Right lobe of liver (tissue), 6 donors: ENCODE measurements at regions not wholly inside any gene's neighbourhood (a gene's known extent, or its start where the extent isn't known, plus 50 kb on each side); places are given as distances from the start of the nearest gene placed in this dataset.
A peak's percentile ranks its signal among the peaks of the same experiment; 100 is the strongest.

Experiments
- ATAC-seq, 4 donors: fragments of 200-7000 bp; cut with Tn5 transposase; one replicate each; pipeline ENCODE4 v1.9.1; 2020; ENCODE audit warnings: mild to moderate bottlenecking in 4 of 4, moderate library complexity in 4 of 4
- DNase-seq, 3 donors: peaks; one replicate each; pipeline ENCODE4 v3.0.0-alpha.2; 2020
- H3K27ac ChIP-seq, 3 donors: fragments of 200-600 bp; one replicate each; pipeline ENCODE4 v1.8.0; 2022
- H3K27me3 ChIP-seq, 2 donors: fragments of 200-600 bp; one replicate each; pipeline ENCODE4 v1.8.0; 2022
- H3K36me3 ChIP-seq, 4 donors: fragments of 200-600 bp; sonication (generic) in 1 of 4; one replicate each; pipeline versions ENCODE4 v1.5.1 to v1.8.0; 2017 to 2022; ENCODE audit warnings: control low read depth in 1 of 4
- H3K4me1 ChIP-seq, 4 donors: fragments of 200-600 bp; sonication (generic) in 1 of 4; one replicate each; pipeline versions ENCODE4 v1.5.1 to v1.8.0; 2017 to 2022; ENCODE audit warnings: control low read depth in 1 of 4
- H3K4me3 ChIP-seq, 3 donors: fragments of 200-600 bp; one replicate each; pipeline ENCODE4 v1.8.0; 2022
- H3K9me3 ChIP-seq, 4 donors: fragments of 200-600 bp; sonication (generic) in 1 of 4; one replicate each; pipeline versions ENCODE4 v1.5.1 to v1.8.0; 2017 to 2022; ENCODE audit warnings: control low read depth in 1 of 4
- CTCF ChIP-seq, 4 donors: fragments of 200-600 bp in 3 of 4; fragments of 450-650 bp in 1 of 4; IDR thresholded peaks; one replicate each; pipeline versions ENCODE4 v1.5.1 to v1.8.0; 2016 to 2022; ENCODE audit warnings: antibody characterized with exemption in 4 of 4, mild to moderate bottlenecking in 2 of 4
- POLR2A ChIP-seq: fragments of 450-650 bp; IDR thresholded peaks from one replicate; pipeline ENCODE4 v1.6.1; 2017; ENCODE audit warnings: antibody characterized with exemption, mild to moderate bottlenecking
- WGBS: methylation state at CpG from one replicate; pipeline ENCODE4 v1.1.6; 2018; ENCODE audit warnings: low coverage, low lambda C conversion rate; ENCODE audit not compliant: insufficient coverage; ENCODE audit errors: missing lambda C conversion rate; 5-methylcytosine and 5-hydroxymethylcytosine counted together
- intact Hi-C, 2 donors: fragments of 100-400 bp; cut with DNase I; formaldehyde crosslinking; loops; one replicate each; pipeline versions ENCODE4 v1.11.2 to v1.14.1; 2022
- donor health status: DM: no; HTN: yes; CAD: no.
- donor health status: DM: no; HTN: no; CAD: no.
- donor health status: DM: no; HTN: no; CAD: no.
- donor health status: DM: no; HTN: yes; CAD: no.
- donor health status: DM: no; HTN: yes; CAD: no.

- Histone ChIP-seq H3K4me3 (peak overlapping the region; percentile 48 to 65 (median 65)), H3K27ac (peak overlapping the region in 2 of 3 donors; percentile 92 to 96), H3K9me3 (no peaks in the 10 kb centered on the region), H3K4me1 (peaks cover 0 to 4% (median 2%) of the 10 kb centered on the region in 4 donors), H3K27me3 (no peaks in the 10 kb centered on the region), H3K36me3 (no peaks in the 10 kb centered on the region)
- TF ChIP-seq CTCF (IDR thresholded peaks at IDR 0.05) (no peak), POLR2A (no peak)
- ATAC-seq (peak in 1 of 4 donors; percentile 3), DNase-seq (no peak)
- 30% methylated on average over 4 of the region's 4 CpGs for WGBS
- intact Hi-C loops = no loop called here
Observed at GRCh38 chr13:44142941-44143665, 230.5 kb upstream of the SERP2 start.

- H3K9me3 ChIP-seq = no peaks in the 10 kb centered on the region
- no peak for ATAC-seq
- no peak overlapping the region for H3K4me3 ChIP-seq
- H3K36me3 ChIP-seq = no peaks in the 10 kb centered on the region
- no peaks in the 10 kb centered on the region for H3K27me3 ChIP-seq
- WGBS = 100% methylated on average over 1 of the region's 1 CpG
- no peak for TF ChIP-seq POLR2A
- TF ChIP-seq CTCF (IDR thresholded peaks at IDR 0.05) = no peak
- intact Hi-C loops = no loop called here
- H3K27ac ChIP-seq = no peak overlapping the region
- no peak for DNase-seq
- peaks cover 0 to 9% (median 2%) of the 10 kb centered on the region in 4 donors for H3K4me1 ChIP-seq
Observed at GRCh38 chr13:44146138-44146537, 227.5 kb upstream of the SERP2 start.

GRCh38 chr13:44147233-44147632 is 226.4 kb upstream of the SERP2 start:
- Histone ChIP-seq H3K4me3 (no peak overlapping the region), H3K9me3 (no peaks in the 10 kb centered on the region), H3K27ac (no peak overlapping the region), H3K36me3 (no peaks in the 10 kb centered on the region), H3K4me1 (peaks cover 0 to 14% (median 3%) of the 10 kb centered on the region in 4 donors), H3K27me3 (no peaks in the 10 kb centered on the region)
- intact Hi-C loops = no loop called here
- ATAC-seq (no peak), DNase-seq (no peak)
- TF ChIP-seq CTCF (IDR thresholded peaks at IDR 0.05) (no peak), POLR2A (no peak)
- 50% methylated on average over 1 of the region's 2 CpGs for WGBS

GRCh38 chr13:44147648-44148047 is 226.0 kb upstream of the SERP2 start:
- Histone ChIP-seq H3K4me3 (no peak overlapping the region), H3K4me1 (peaks cover 0 to 14% (median 3%) of the 10 kb centered on the region in 4 donors), H3K27ac (no peak overlapping the region), H3K9me3 (no peaks in the 10 kb centered on the region), H3K27me3 (no peaks in the 10 kb centered on the region), H3K36me3 (no peaks in the 10 kb centered on the region)
- ATAC-seq (no peak), DNase-seq (no peak)
- intact Hi-C loops = no loop called here
- TF ChIP-seq CTCF (IDR thresholded peaks at IDR 0.05) (no peak), POLR2A (no peak)
- 83% methylated on average over 2 of the region's 2 CpGs for WGBS
